Thymus (tissue), 11 donors: ENCODE measurements at regions not wholly inside any gene's neighbourhood (a gene's known extent, or its start where the extent isn't known, plus 50 kb on each side); places are given as distances from the start of the nearest gene placed in this dataset.
"Not testable (repeated sequence)": the region's sequence is repeated elsewhere in the genome, so short reads cannot be mapped to it uniquely, and the experiment has no call there.

Source experiments
- DNase-seq, 9 donors: peaks; one replicate each; pipeline ENCODE4 v3.0.0-alpha.2; 2013; ENCODE audit warnings: low spot score in 9 of 9, low read depth in 6 of 9, missing footprints in 1 of 9
- H3K27ac ChIP-seq, 2 donors: one replicate each; pipeline ENCODE4 v1.5.1; 2013; ENCODE audit warnings: control low read depth in 1 of 2, low read depth in 1 of 2, low read length in 1 of 2, mild to moderate bottlenecking in 1 of 2, moderate library complexity in 1 of 2
- H3K27me3 ChIP-seq, 2 donors: one replicate each; pipeline ENCODE4 v1.5.1; 2013; ENCODE audit warnings: low read length in 1 of 2; ENCODE audit not compliant: control insufficient read depth in 2 of 2, insufficient read depth in 1 of 2
- H3K36me3 ChIP-seq, 2 donors: one replicate each; pipeline ENCODE4 v1.5.1; 2013; ENCODE audit warnings: low read length in 1 of 2, mild to moderate bottlenecking in 1 of 2, moderate library complexity in 1 of 2; ENCODE audit not compliant: control insufficient read depth in 2 of 2, insufficient read depth in 2 of 2
- H3K4me1 ChIP-seq, 2 donors: one replicate each; pipeline ENCODE4 v1.5.1; 2013; ENCODE audit warnings: low read length in 2 of 2; ENCODE audit not compliant: control insufficient read depth in 2 of 2, insufficient read depth in 2 of 2
- H3K4me3 ChIP-seq, 2 donors: one replicate each; pipeline ENCODE4 v1.5.1; 2013; ENCODE audit warnings: low read length in 2 of 2, control low read depth in 1 of 2, mild to moderate bottlenecking in 1 of 2
- H3K9me3 ChIP-seq, 2 donors: one replicate each; pipeline ENCODE4 v1.5.1; 2013; ENCODE audit warnings: low read length in 1 of 2, mild to moderate bottlenecking in 1 of 2; ENCODE audit not compliant: control insufficient read depth in 2 of 2, insufficient read depth in 1 of 2
- WGBS: extraction: QIAGEN DNeasy Blood & Tissue Kit; methylation state at CpG from one replicate; pipeline ENCODE4 v1.1.7; 2013; 5-methylcytosine and 5-hydroxymethylcytosine counted together
- donor health status: healthy.

GRCh38 chr5:138694146-138694545 lies 59.1 kb upstream of the CTNNA1 start:
- Histone ChIP-seq H3K27me3 (peaks cover 0 to 16% of the 10 kb centered on the region in 2 donors), H3K36me3 (no peaks in the 10 kb centered on the region), H3K27ac (no peak overlapping the region), H3K4me3 (no peak overlapping the region), H3K9me3 (no peaks in the 10 kb centered on the region), H3K4me1 (no peaks in the 10 kb centered on the region)
- no peak for DNase-seq
- 96% methylated on average over 3 of the region's 3 CpGs for WGBS

- H3K27me3 ChIP-seq: peaks cover 0 to 16% of the 10 kb centered on the region in 2 donors
- H3K27ac ChIP-seq: no peak overlapping the region
- DNase-seq: no peak
- no peaks in the 10 kb centered on the region for H3K36me3 ChIP-seq
- H3K4me3 ChIP-seq: no peak overlapping the region
- H3K4me1 ChIP-seq: no peaks in the 10 kb centered on the region
- H3K9me3 ChIP-seq: no peaks in the 10 kb centered on the region
Observed at GRCh38 chr5:138692370-138692769, 60.9 kb upstream of the CTNNA1 start.

GRCh38 chr5:138686668-138687067 lies 66.6 kb upstream of the CTNNA1 start:
- H3K9me3 ChIP-seq: peaks cover 0 to 6% of the 10 kb centered on the region in 2 donors
- H3K4me3 ChIP-seq: no peak overlapping the region
- 52% methylated on average over 4 of the region's 4 CpGs for WGBS
- no peaks in the 10 kb centered on the region for H3K36me3 ChIP-seq
- no peak overlapping the region for H3K27ac ChIP-seq
- no peak for DNase-seq
- H3K4me1 ChIP-seq: no peaks in the 10 kb centered on the region
- peaks cover 0 to 5% of the 10 kb centered on the region in 2 donors for H3K27me3 ChIP-seq

- no peak for DNase-seq
- Histone ChIP-seq H3K27me3 (peaks cover 0 to 5% of the 10 kb centered on the region in 2 donors), H3K4me3 (no peak overlapping the region), H3K4me1 (no peaks in the 10 kb centered on the region), H3K36me3 (no peaks in the 10 kb centered on the region), H3K9me3 (peaks cover 0 to 6% of the 10 kb centered on the region in 2 donors), H3K27ac (no peak overlapping the region)
- 88% methylated on average over 2 of the region's 2 CpGs for WGBS
Observed at GRCh38 chr5:138685193-138685745, 68.0 kb upstream of the CTNNA1 start.

GRCh38 chr5:138682462-138682861 lies 70.8 kb upstream of the CTNNA1 start:
- H3K27ac ChIP-seq, H3K27me3 ChIP-seq, H3K9me3 ChIP-seq, DNase-seq, H3K4me3 ChIP-seq, H3K4me1 ChIP-seq, H3K36me3 ChIP-seq: not testable (repeated sequence)
- 91% methylated on average over 3 of the region's 4 CpGs for WGBS

GRCh38 chr5:138678826-138679225 lies 74.4 kb upstream of the CTNNA1 start:
- H3K4me1 ChIP-seq, H3K36me3 ChIP-seq, DNase-seq, H3K9me3 ChIP-seq, H3K27ac ChIP-seq, H3K4me3 ChIP-seq, H3K27me3 ChIP-seq: not testable (repeated sequence)
- 97% methylated on average over 2 of the region's 3 CpGs for WGBS

GRCh38 chr5:138677782-138678181 lies 75.4 kb upstream of the CTNNA1 start:
- Histone ChIP-seq H3K27me3 (peaks cover 0 to 9% of the 10 kb centered on the region in 2 donors), H3K36me3 (no peaks in the 10 kb centered on the region), H3K27ac (no peak overlapping the region), H3K4me1 (no peaks in the 10 kb centered on the region), H3K9me3 (peaks cover 3 to 6% of the 10 kb centered on the region in 2 donors), H3K4me3 (no peak overlapping the region)
- WGBS: 92% methylated on average over 3 of the region's 3 CpGs
- no peak for DNase-seq

- no peak for DNase-seq
- Histone ChIP-seq H3K4me1 (no peaks in the 10 kb centered on the region), H3K9me3 (peaks cover 3 to 6% of the 10 kb centered on the region in 2 donors), H3K36me3 (no peaks in the 10 kb centered on the region), H3K4me3 (no peak overlapping the region), H3K27me3 (peaks cover 2 to 19% of the 10 kb centered on the region in 2 donors), H3K27ac (no peak overlapping the region)
- 96% methylated on average over 4 of the region's 4 CpGs for WGBS
Observed at GRCh38 chr5:138676556-138677193, 76.5 kb upstream of the CTNNA1 start.

GRCh38 chr5:138676002-138676401 lies 77.2 kb upstream of the CTNNA1 start:
- H3K9me3 ChIP-seq: peaks cover 3 to 6% of the 10 kb centered on the region in 2 donors
- no peaks in the 10 kb centered on the region for H3K4me1 ChIP-seq
- 84% methylated on average over 5 of the region's 5 CpGs for WGBS
- H3K27ac ChIP-seq: no peak overlapping the region
- H3K4me3 ChIP-seq: no peak overlapping the region
- H3K27me3 ChIP-seq: peaks cover 2 to 23% of the 10 kb centered on the region in 2 donors
- H3K36me3 ChIP-seq: no peaks in the 10 kb centered on the region
- no peak for DNase-seq
